ENCODE measurements at regions not wholly inside any gene's neighbourhood (a gene's known extent, or its start where the extent isn't known, plus 50 kb on each side); places are given as distances from the start of the nearest gene placed in this dataset.

DNA sequence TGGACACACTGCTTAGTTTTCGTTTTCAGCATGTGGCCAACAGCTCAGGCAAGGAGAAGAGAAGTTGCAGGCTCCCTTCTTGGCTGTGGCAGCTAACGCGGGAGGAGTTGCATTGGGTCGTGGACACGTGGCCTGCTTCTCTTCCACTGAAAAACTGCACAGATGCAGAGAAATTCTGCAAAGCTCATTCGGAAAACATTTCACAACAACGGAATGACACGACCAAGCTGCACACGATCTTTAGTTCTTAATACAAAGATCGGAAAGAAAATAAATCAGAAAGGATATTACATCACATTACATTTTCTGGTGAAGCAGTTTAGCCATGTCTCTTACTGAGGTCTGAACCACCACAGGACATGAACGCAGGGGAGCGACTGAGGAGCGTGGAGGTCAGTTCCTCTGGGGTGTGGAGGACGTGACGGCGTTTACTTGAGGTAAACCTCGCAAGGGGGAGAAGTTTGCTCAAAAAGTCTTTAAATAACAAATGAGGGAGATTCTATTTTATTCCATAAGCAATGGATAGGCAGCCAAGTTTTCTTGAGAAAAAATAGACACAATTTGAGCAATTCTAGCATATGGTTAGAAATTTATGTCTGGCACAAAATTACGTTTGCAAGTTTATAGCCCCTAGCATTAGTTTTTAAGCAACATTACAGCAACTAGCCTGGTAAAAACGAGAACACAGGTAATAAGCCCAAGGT, 178.3 kb downstream of the THBS2 start:
- TF ChIP-seq, protein P1, sequence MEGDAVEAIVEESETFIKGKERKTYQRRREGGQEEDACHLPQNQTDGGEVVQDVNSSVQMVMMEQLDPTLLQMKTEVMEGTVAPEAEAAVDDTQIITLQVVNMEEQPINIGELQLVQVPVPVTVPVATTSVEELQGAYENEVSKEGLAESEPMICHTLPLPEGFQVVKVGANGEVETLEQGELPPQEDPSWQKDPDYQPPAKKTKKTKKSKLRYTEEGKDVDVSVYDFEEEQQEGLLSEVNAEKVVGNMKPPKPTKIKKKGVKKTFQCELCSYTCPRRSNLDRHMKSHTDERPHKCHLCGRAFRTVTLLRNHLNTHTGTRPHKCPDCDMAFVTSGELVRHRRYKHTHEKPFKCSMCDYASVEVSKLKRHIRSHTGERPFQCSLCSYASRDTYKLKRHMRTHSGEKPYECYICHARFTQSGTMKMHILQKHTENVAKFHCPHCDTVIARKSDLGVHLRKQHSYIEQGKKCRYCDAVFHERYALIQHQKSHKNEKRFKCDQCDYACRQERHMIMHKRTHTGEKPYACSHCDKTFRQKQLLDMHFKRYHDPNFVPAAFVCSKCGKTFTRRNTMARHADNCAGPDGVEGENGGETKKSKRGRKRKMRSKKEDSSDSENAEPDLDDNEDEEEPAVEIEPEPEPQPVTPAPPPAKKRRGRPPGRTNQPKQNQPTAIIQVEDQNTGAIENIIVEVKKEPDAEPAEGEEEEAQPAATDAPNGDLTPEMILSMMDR (IDR thresholded peaks at IDR 0.05), result no peak
- H3K36me3 ChIP-seq, result no peaks in the 10 kb centered on the region
- no peaks in the 10 kb centered on the region for H3K27me3 ChIP-seq
- no peak overlapping the region for H3K4me3 ChIP-seq (ENCODE audit: low read depth in 1 of 2, low read length in 1 of 2)
- H3K9me3 ChIP-seq, result no peaks in the 10 kb centered on the region
- H3K4me1 ChIP-seq (ENCODE audit: control insufficient read depth in 1 of 2, insufficient read depth in 1 of 2, low read depth in 1 of 2, low read length in 1 of 2), result no peaks in the 10 kb centered on the region
- no peak overlapping the region for H3K27ac ChIP-seq

DNA sequence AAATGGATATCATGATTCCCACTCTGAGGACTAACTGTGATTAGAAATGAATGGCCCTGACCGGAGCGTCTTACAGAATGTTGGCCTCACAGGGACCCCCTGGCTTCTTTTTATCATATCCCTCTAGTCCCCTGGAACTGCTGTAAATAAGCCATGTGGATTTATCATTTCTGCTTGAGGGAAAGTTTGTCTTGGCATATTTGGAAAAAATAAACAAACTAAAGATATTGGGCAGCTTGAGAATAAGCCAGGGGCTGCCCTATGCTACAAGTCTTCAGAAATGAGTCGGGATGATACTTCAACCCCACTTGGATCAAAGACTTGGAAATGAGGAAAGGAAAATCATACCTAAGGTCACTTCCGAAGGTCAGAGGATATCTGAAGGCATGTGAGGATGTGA, 179.1 kb downstream of the THBS2 start:
- Histone ChIP-seq H3K27me3 (no peaks in the 10 kb centered on the region), H3K9me3 (no peaks in the 10 kb centered on the region), H3K4me3 (ENCODE audit: low read depth in 1 of 2, low read length in 1 of 2) (no peak overlapping the region), H3K36me3 (no peaks in the 10 kb centered on the region), H3K27ac (no peak overlapping the region), H3K4me1 (ENCODE audit: control insufficient read depth in 1 of 2, insufficient read depth in 1 of 2, low read depth in 1 of 2, low read length in 1 of 2) (no peaks in the 10 kb centered on the region)
- TF ChIP-seq, protein P1 (IDR thresholded peaks at IDR 0.05), result no peak

DNA sequence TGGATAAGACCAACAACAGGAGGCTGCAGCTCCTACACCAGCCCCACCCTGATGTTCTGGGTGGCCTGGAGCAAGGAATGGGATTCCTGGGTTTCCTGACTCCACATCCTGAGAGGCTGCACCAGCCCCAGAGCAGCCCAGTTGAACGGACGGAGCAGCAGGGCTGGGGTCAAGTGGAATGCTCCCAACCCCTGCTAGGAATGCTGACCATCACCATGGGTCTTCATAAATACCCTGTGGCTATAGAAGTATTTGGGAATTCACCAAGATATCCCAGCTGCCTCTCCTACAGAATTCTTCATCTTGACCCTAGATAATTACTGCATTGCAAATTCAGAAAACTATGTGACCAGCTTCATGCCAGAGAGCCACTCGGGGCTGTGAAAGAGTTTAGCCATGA, 180.3 kb downstream of the THBS2 start:
- Histone ChIP-seq H3K4me1 (ENCODE audit: control insufficient read depth in 1 of 2, insufficient read depth in 1 of 2, low read depth in 1 of 2, low read length in 1 of 2) (no peaks in the 10 kb centered on the region), H3K27me3 (no peaks in the 10 kb centered on the region), H3K9me3 (no peaks in the 10 kb centered on the region), H3K36me3 (no peaks in the 10 kb centered on the region), H3K4me3 (ENCODE audit: low read depth in 1 of 2, low read length in 1 of 2) (no peak overlapping the region), H3K27ac (no peak overlapping the region)
- TF ChIP-seq, protein P1 (IDR thresholded peaks at IDR 0.05), result no peak

DNA sequence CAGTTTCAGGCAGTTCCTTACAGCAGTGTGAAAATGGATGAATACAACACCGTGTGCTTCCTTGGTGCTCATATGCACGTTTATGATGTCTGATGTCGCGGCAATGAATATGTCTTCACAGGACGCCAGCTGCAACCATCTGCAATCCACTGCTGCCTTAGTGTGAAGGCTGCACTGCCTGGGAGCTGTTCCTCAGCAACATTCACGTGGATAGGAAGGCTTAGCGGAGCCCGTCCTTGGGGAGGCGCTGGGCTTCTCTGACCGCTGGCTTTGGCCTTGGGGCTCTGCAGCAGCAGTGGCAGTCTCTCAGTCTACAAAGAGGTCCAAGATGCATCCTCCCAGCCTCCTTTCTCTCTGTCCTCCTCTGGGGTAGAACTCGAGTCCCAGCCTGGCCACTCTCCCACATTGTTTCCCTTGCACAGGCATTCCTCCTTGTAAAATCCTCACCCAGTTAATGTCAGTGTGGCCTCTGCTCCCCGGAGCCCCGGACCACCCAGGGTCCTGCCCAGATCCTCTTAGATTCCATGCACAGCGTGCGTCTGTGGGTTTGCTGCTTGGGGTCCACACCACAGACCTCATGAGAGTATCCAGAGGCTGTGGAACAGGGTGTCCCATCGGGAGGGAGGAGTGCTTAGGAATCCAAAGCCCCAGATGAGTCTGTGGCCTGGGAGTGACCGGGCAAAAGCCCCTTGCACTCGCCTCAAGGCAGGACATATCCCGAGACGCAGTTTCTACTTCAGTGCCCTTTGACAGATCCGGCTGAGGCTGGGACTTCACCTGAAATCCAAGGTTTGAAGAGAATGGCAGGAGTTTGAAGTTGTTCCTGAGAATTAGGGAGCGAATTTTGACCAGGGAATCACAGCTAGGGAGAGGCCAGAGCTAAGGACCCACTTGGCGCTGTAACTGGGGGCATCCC, 181.3 kb downstream of the THBS2 start:
- H3K4me1 ChIP-seq (ENCODE audit: control insufficient read depth in 1 of 2, insufficient read depth in 1 of 2, low read depth in 1 of 2, low read length in 1 of 2), result no peaks in the 10 kb centered on the region
- no peaks in the 10 kb centered on the region for H3K27me3 ChIP-seq
- H3K4me3 ChIP-seq (ENCODE audit: low read depth in 1 of 2, low read length in 1 of 2), result no peak overlapping the region
- no peak overlapping the region for H3K27ac ChIP-seq
- H3K36me3 ChIP-seq, result no peaks in the 10 kb centered on the region
- H3K9me3 ChIP-seq, result no peaks in the 10 kb centered on the region
- TF ChIP-seq, protein P1 (IDR thresholded peaks at IDR 0.05), result no peak

DNA sequence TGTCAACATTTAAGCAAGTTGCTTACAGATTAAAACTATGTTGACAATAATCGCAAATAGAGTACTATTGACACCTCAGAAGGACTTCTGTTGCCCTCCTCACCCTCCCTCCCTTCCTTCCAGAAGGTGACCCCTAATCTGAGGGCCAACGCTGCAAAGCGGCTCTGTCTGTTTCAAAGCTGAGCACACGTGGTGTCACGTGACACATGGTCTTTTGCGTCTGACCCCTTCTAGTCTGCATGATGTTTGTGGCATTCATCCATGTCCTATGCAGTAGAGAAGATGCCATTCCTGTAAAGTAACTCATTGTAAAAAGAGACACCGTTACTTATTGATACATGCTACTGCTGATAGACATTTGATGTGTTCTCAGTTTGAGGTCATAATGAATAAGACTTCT, 182.3 kb downstream of the THBS2 start:
- H3K36me3 ChIP-seq, result no peaks in the 10 kb centered on the region
- no peaks in the 10 kb centered on the region for H3K27me3 ChIP-seq
- no peak overlapping the region for H3K27ac ChIP-seq
- no peak overlapping the region for H3K4me3 ChIP-seq (ENCODE audit: low read depth in 1 of 2, low read length in 1 of 2)
- no peaks in the 10 kb centered on the region for H3K4me1 ChIP-seq (ENCODE audit: control insufficient read depth in 1 of 2, insufficient read depth in 1 of 2, low read depth in 1 of 2, low read length in 1 of 2)
- no peaks in the 10 kb centered on the region for H3K9me3 ChIP-seq
- TF ChIP-seq, protein P1 (IDR thresholded peaks at IDR 0.05), result no peak

All from neutrophil (primary cell).